ENCODE measurements at regions not wholly inside any gene's neighbourhood (a gene's known extent, or its start where the extent isn't known, plus 50 kb on each side); places are given as distances from the start of the nearest gene placed in this dataset.
"Not testable (repeated sequence)": the region's sequence is repeated elsewhere in the genome, so short reads cannot be mapped to it uniquely, and the experiment has no call there.

DNA sequence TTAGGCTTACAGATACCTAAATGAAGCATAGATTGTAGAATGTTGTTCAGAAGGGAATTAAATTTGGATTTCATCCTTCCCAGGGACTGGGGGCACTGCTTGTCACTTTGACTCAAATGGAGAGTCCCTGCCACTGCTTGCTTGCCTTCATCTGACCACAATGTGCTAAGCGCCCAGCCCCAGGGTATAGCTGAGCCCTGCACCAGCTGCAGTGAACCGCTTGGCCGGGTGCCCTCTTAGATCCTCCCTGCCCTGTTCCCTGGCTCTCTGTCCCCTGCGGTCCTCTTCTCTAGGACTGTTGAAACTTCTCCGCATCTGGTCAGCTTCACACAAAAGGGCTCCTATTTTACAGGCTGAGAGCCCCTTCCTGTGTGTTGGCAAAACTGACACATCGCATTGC lies 170.9 kb downstream of the BCL2L11 start:
- TF ChIP-seq, protein P1, sequence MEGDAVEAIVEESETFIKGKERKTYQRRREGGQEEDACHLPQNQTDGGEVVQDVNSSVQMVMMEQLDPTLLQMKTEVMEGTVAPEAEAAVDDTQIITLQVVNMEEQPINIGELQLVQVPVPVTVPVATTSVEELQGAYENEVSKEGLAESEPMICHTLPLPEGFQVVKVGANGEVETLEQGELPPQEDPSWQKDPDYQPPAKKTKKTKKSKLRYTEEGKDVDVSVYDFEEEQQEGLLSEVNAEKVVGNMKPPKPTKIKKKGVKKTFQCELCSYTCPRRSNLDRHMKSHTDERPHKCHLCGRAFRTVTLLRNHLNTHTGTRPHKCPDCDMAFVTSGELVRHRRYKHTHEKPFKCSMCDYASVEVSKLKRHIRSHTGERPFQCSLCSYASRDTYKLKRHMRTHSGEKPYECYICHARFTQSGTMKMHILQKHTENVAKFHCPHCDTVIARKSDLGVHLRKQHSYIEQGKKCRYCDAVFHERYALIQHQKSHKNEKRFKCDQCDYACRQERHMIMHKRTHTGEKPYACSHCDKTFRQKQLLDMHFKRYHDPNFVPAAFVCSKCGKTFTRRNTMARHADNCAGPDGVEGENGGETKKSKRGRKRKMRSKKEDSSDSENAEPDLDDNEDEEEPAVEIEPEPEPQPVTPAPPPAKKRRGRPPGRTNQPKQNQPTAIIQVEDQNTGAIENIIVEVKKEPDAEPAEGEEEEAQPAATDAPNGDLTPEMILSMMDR (conservative IDR thresholded peaks at IDR 0.05; ENCODE audit: low read length): not testable (repeated sequence)
- TF ChIP-seq EZH2phosphoT487 (IDR thresholded peaks at IDR 0.05; ENCODE audit: borderline replicate concordance): not testable (repeated sequence)
